IMR-90 (cell line): ENCODE measurements at regions not wholly inside any gene's neighbourhood (a gene's known extent, or its start where the extent isn't known, plus 50 kb on each side); places are given as distances from the start of the nearest gene placed in this dataset.
"Not testable (repeated sequence)": the region's sequence is repeated elsewhere in the genome, so short reads cannot be mapped to it uniquely, and the experiment has no call there.

Source experiments
- ATAC-seq: fragments of 200-7000 bp; cut with Tn5 transposase; 2 replicates; pipeline ENCODE4 v1.9.1; 2020; ENCODE audit warnings: low read depth, mild to moderate bottlenecking, moderate library complexity
- BruUV-seq: library from RNA; stranded (reverse); fragments of 400-500 nt; replicated peaks from 2 replicates; lab custom pipeline; 2021; lab: Mats Ljungman, UMichigan
- CTCF ChIA-PET: fragments of 300-600 bp; formaldehyde crosslinking; extraction: SDS; loops from one replicate; lab custom pipeline; 2021; ENCODE audit warnings: antibody characterized with exemption; lab: Yijun Ruan, JAX
- POLR2A ChIA-PET: fragments of 300-600 bp; sonication (Branson Sonifier 250); formaldehyde crosslinking; loops from one replicate; lab custom pipeline; 2022; ENCODE audit warnings: antibody characterized with exemption; ENCODE audit not compliant: unreplicated experiment; lab: Charles Lee
- DNase-seq: peaks from one replicate; pipeline ENCODE4 v3.0.0; 2013
- H2AFZ ChIP-seq: replicated peaks from 2 replicates; pipeline ENCODE3; 2013; ENCODE audit warnings: low read length, mild to moderate bottlenecking; ENCODE audit not compliant: poor library complexity
- H2AK5ac ChIP-seq: 2 replicates; pipeline ENCODE4 v1.6.1; 2013; ENCODE audit warnings: low read depth, low read length, inconsistent platforms
- H2AK9ac ChIP-seq: replicated peaks from 2 replicates; pipeline ENCODE3; 2013; ENCODE audit warnings: mild to moderate bottlenecking, low read depth, low read length, moderate library complexity; ENCODE audit not compliant: poor library complexity
- H2BK120ac ChIP-seq: 2 replicates; pipeline ENCODE4 v1.6.1; 2013; ENCODE audit warnings: low read depth, low read length, inconsistent platforms
- H2BK15ac ChIP-seq: 3 replicates; pipeline ENCODE4 v1.6.1; 2013; ENCODE audit warnings: low read depth, low read length, inconsistent platforms
- H2BK20ac ChIP-seq: 2 replicates; pipeline ENCODE4 v1.6.1; 2013; ENCODE audit warnings: low read depth, mild to moderate bottlenecking, inconsistent platforms, low read length, moderate library complexity
- H2BK5ac ChIP-seq: 2 replicates; pipeline ENCODE4 v1.6.1; 2013; ENCODE audit warnings: mild to moderate bottlenecking, low read depth, low read length, inconsistent platforms; ENCODE audit not compliant: poor library complexity, severe bottlenecking
- H3K14ac ChIP-seq: replicated peaks from 2 replicates; pipeline ENCODE4 v1.6.1; 2013; ENCODE audit warnings: low read depth, low read length, inconsistent platforms
- H3K18ac ChIP-seq: 2 replicates; pipeline ENCODE4 v1.6.1; 2013; ENCODE audit warnings: low read depth, low read length, control low read depth
- H3K23ac ChIP-seq: 2 replicates; pipeline ENCODE4 v1.6.1; 2013; ENCODE audit warnings: low read depth, low read length, inconsistent platforms
- H3K27ac ChIP-seq: 2 replicates; pipeline ENCODE4 v1.5.1; 2013; ENCODE audit warnings: mild to moderate bottlenecking, control low read depth, low read length; ENCODE audit not compliant: insufficient read depth
- H3K27me3 ChIP-seq: 2 replicates; pipeline ENCODE4 v1.6.1; 2013; ENCODE audit warnings: low read length; ENCODE audit not compliant: control insufficient read depth, insufficient read depth
- H3K36me3 ChIP-seq: 2 replicates; pipeline ENCODE4 v1.6.1; 2013; ENCODE audit warnings: low read length, mixed read lengths; ENCODE audit not compliant: control insufficient read depth, insufficient read depth
- H3K4ac ChIP-seq: 2 replicates; pipeline ENCODE4 v1.6.1; 2013; ENCODE audit warnings: low read depth, low read length, inconsistent platforms
- H3K4me1 ChIP-seq: 2 replicates; pipeline ENCODE4 v1.6.1; 2013; ENCODE audit warnings: low read length, mixed read lengths; ENCODE audit not compliant: control insufficient read depth, insufficient read depth
- H3K4me2 ChIP-seq: 2 replicates; pipeline ENCODE4 v1.6.1; 2013; ENCODE audit warnings: low read depth, mild to moderate bottlenecking, control low read depth, low read length, moderate library complexity
- H3K4me3 ChIP-seq: 2 replicates; pipeline ENCODE4 v1.5.1; 2013; ENCODE audit warnings: low read depth, mild to moderate bottlenecking, control low read depth, low read length, moderate library complexity; ENCODE audit not compliant: insufficient read depth
- H3K56ac ChIP-seq: 2 replicates; pipeline ENCODE4 v1.6.1; 2013; ENCODE audit warnings: low read length, inconsistent platforms; ENCODE audit not compliant: insufficient read depth; ENCODE audit errors: extremely low read depth
- H3K79me1 ChIP-seq, 2 experiments: 2 replicates each; pipeline ENCODE4 v1.6.1; 2013; ENCODE audit warnings: low read length in 2 of 2, inconsistent platforms in 1 of 2, low read depth in 1 of 2
- H3K9ac ChIP-seq: 2 replicates; pipeline ENCODE4 v1.6.1; 2013; ENCODE audit warnings: low read depth, low read length, control low read depth
- H3K9me1 ChIP-seq: 2 replicates; pipeline ENCODE4 v1.6.1; 2013; ENCODE audit warnings: low read length, inconsistent platforms; ENCODE audit not compliant: insufficient read depth
- H3K9me3 ChIP-seq: 2 replicates; pipeline ENCODE4 v1.6.1; 2013; ENCODE audit warnings: low read length; ENCODE audit not compliant: control insufficient read depth, insufficient read depth
- H4K20me1 ChIP-seq: 2 replicates; pipeline ENCODE4 v1.6.1; 2013; ENCODE audit warnings: low read length, inconsistent platforms; ENCODE audit not compliant: insufficient read depth
- H4K5ac ChIP-seq: 2 replicates; pipeline ENCODE4 v1.6.1; 2013; ENCODE audit warnings: mild to moderate bottlenecking, low read depth, low read length, control low read depth
- H4K8ac ChIP-seq, 2 experiments: 2 replicates each; pipeline ENCODE4 v1.6.1; 2013; ENCODE audit warnings: low read depth in 2 of 2, low read length in 2 of 2, control low read depth in 1 of 2, inconsistent platforms in 1 of 2
- H4K91ac ChIP-seq: 2 replicates; pipeline ENCODE4 v1.6.1; 2013; ENCODE audit warnings: low read depth, low read length, inconsistent platforms; ENCODE audit not compliant: insufficient read depth
- CHD1 ChIP-seq: IDR thresholded peaks from 2 replicates; pipeline ENCODE4 v1.6.1; 2012; ENCODE audit warnings: low read depth, low read length, improper control_type of control experiment
- WGBS, 2 experiments: methylation state at CpG; one replicate each; pipeline versions ENCODE4 v1.1.5 to v1.1.7; 2013; ENCODE audit warnings: missing lambda C conversion rate in 2 of 2; ENCODE audit not compliant: insufficient read length in 1 of 2; ENCODE audit errors: extremely low coverage in 2 of 2; 5-methylcytosine and 5-hydroxymethylcytosine counted together
- dilution Hi-C: fragments of 300-500 bp; cut with HindIII; formaldehyde crosslinking; loops from one replicate; pipeline ENCODE4 v1.14.3; 2018; ENCODE audit warnings: low sequenced_read_pairs; ENCODE audit not compliant: unreplicated experiment
- in situ Hi-C: fragments of 300-500 bp; cut with MboI; formaldehyde crosslinking; loops from 3 replicates; pipeline ENCODE4 v1.14.3; 2019; ENCODE audit warnings: low sequenced_read_pairs, inconsistent platforms, mixed read lengths
- intact Hi-C: fragments of 100-400 bp; cut with micrococcal nuclease; formaldehyde crosslinking; loops from 2 replicates; pipeline ENCODE4 v1.10.0; 2022

- no peaks in the 10 kb centered on the region for H3K4me1 ChIP-seq
- dilution Hi-C loops = no loop called here
- TF ChIP-seq CHD1 = no peak
Observed at GRCh38 chr11:41536021-41536568, 76.6 kb upstream of the LRRC4C start.

GRCh38 chr11:41544902-41545301, 85.5 kb upstream of the LRRC4C start:
- H3K56ac ChIP-seq, H3K9ac ChIP-seq, H2AFZ ChIP-seq, H3K14ac ChIP-seq, intact Hi-C loops, H3K9me3 ChIP-seq, H3K4me3 ChIP-seq, ATAC-seq, H3K4me2 ChIP-seq, CTCF ChIA-PET, H3K18ac ChIP-seq, BruUV-seq, H2BK5ac ChIP-seq, H2BK20ac ChIP-seq, H4K91ac ChIP-seq, POLR2A ChIA-PET, H4K5ac ChIP-seq, H4K8ac ChIP-seq, in situ Hi-C loops, H3K36me3 ChIP-seq, H2BK120ac ChIP-seq, dilution Hi-C loops, H2BK15ac ChIP-seq, H3K27ac ChIP-seq, H3K23ac ChIP-seq, H2AK9ac ChIP-seq, H3K79me1 ChIP-seq, H3K27me3 ChIP-seq, H3K4me1 ChIP-seq, H3K9me1 ChIP-seq, H4K20me1 ChIP-seq, DNase-seq, H2AK5ac ChIP-seq, H3K4ac ChIP-seq: not testable (repeated sequence)
- no CpG with 5 or more reads among the region's 3 CpGs for WGBS, 2 experiments

More at GRCh38 chr11:41536021-41536568, 76.6 kb upstream of the LRRC4C start:
- Histone ChIP-seq H2BK15ac (no peak overlapping the region), H3K36me3 (no peaks in the 10 kb centered on the region), H3K27me3 (no peaks in the 10 kb centered on the region), H3K18ac (no peak overlapping the region), H3K56ac (no peak overlapping the region), H3K9me3 (peaks cover 9% of the 10 kb centered on the region), H2BK120ac (no peak overlapping the region), H3K9me1 (no peaks in the 10 kb centered on the region), H2AK9ac (no peak overlapping the region), H4K20me1 (no peaks in the 10 kb centered on the region), H3K4ac (no peak overlapping the region), H2BK20ac (no peak overlapping the region), H3K14ac (no peak overlapping the region), H3K23ac (no peak overlapping the region), H3K4me2 (no peak overlapping the region), H2AK5ac (no peak overlapping the region), H3K9ac (no peak overlapping the region), H3K79me1 (no peaks in the 10 kb centered on the region), H4K5ac (no peak overlapping the region), H4K8ac (no peak overlapping the region), H3K27ac (no peak overlapping the region), H3K4me3 (no peak overlapping the region), H4K91ac (no peak overlapping the region), H2AFZ (no peak overlapping the region), H2BK5ac (no peak overlapping the region)
- in situ Hi-C loops (no loop called here), intact Hi-C loops (no loop called here)
- ChIA-PET CTCF (no interaction called here), POLR2A (no interaction called here)
- WGBS, 2 experiments = 89% methylated on average over 3 of the region's 10 CpGs; no CpG with 5 or more reads in 1 of the 2 experiments
- no peak for ATAC-seq
- no peak for DNase-seq
- no TSS peak for BruUV-seq
